Neural crest cell (in vitro differentiated cells): ENCODE measurements at regions not wholly inside any gene's neighbourhood (a gene's known extent, or its start where the extent isn't known, plus 50 kb on each side); places are given as distances from the start of the nearest gene placed in this dataset.

Source experiments
- DNase-seq: peaks from one replicate; pipeline ENCODE4 v3.0.0; 2021; ENCODE audit warnings: low read depth, mixed read lengths, low spot score
- H3K27ac Mint-ChIP-seq: one replicate; pipeline ENCODE4 v1.8.0; 2021; ENCODE audit warnings: mild to moderate bottlenecking, mixed read lengths; ENCODE audit not compliant: unreplicated experiment
- H3K27me3 Mint-ChIP-seq: 2 replicates; pipeline ENCODE4 v1.8.0; 2021; ENCODE audit warnings: low read depth, mild to moderate bottlenecking, mixed read lengths
- H3K36me3 Mint-ChIP-seq: 2 replicates; pipeline ENCODE4 v1.8.0; 2021; ENCODE audit warnings: low read depth, mild to moderate bottlenecking, mixed read lengths
- H3K4me1 Mint-ChIP-seq: 2 replicates; pipeline ENCODE4 v1.8.0; 2021; ENCODE audit warnings: mixed read lengths
- H3K4me3 Mint-ChIP-seq: one replicate; pipeline ENCODE4 v1.8.0; 2021; ENCODE audit warnings: mild to moderate bottlenecking, mixed read lengths
- H3K9me3 Mint-ChIP-seq: 2 replicates; pipeline ENCODE4 v1.8.0; 2021; ENCODE audit warnings: mixed read lengths
- CTCF ChIP-seq: fragments of 200-600 bp; sonication (generic); conservative IDR thresholded peaks from 2 replicates; pipeline ENCODE4 v1.5.0; 2021; ENCODE audit warnings: antibody characterized with exemption, mild to moderate bottlenecking

DNA sequence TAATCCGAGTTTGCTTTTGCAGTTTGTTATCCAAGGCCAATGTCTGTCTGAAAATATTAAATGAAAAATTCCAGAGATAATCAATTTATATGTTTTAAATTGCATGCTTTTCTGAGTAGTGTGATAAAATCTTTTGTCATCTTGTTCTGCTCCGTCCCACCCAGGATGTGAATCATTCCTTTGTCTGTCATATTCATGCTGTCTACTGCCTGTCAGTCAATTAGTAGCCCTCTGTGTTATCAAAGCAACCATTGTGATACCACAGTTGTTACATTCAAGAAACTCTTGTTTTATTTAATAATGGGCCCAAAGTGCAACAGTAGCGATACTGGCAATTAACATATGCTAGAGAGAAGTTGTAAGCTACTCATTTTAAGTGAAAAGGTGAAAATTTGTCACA lies 819.3 kb downstream of the BRINP3 start:
- H3K27ac Mint-ChIP-seq, result peak overlapping the region; percentile 87
- H3K27me3 Mint-ChIP-seq, result no peaks in the 10 kb centered on the region
- no peak overlapping the region for H3K4me3 Mint-ChIP-seq
- peaks cover 3% of the 10 kb centered on the region for H3K9me3 Mint-ChIP-seq
- TF ChIP-seq CTCF, result no peak
- H3K4me1 Mint-ChIP-seq, result peaks cover 40% of the 10 kb centered on the region
- no peaks in the 10 kb centered on the region for H3K36me3 Mint-ChIP-seq
- no peak for DNase-seq

DNA sequence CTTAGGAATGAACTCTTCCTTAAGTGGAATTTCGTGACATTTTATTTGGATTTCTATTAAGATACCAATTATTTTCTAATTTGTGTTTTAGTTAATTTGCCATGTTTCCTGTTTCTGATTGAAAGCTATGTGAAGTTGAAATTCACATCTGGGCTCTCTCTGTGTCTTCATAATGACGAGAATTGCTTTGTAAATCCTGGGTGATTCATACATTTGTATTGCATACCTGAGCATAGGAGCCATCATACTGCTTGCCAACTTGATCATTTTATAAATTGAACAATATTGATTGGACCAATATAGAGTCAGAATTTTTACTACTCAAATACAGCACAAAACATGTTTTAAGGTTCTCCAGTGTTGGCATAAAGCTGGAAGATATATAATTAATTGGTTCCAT lies 817.9 kb downstream of the BRINP3 start:
- H3K4me1 Mint-ChIP-seq, result peaks cover 40% of the 10 kb centered on the region
- no peak for TF ChIP-seq CTCF
- no peaks in the 10 kb centered on the region for H3K27me3 Mint-ChIP-seq
- no peak for DNase-seq
- no peak overlapping the region for H3K4me3 Mint-ChIP-seq
- H3K36me3 Mint-ChIP-seq, result no peaks in the 10 kb centered on the region
- no peak overlapping the region for H3K27ac Mint-ChIP-seq
- H3K9me3 Mint-ChIP-seq, result peaks cover 3% of the 10 kb centered on the region

DNA sequence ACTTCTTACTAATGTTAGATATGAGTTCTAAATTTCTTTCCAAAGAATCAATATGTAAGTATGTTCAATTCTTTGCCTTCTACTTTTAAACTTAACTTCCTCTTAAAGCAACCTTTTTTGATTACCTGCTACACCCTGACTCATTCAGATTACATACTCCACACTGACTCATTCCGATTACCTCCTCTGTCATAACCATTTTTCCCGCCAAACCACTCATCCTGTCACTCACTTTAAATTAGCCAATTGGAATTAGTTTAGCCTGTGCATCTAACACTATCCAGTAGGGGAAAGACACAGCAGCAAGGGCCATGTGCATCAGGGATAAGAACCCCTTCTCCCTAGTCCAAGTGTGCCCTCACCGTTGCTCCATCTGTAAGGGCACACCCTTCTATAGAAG lies 815.5 kb downstream of the BRINP3 start:
- Mint-ChIP-seq H3K36me3 (no peaks in the 10 kb centered on the region), H3K9me3 (peaks cover 3% of the 10 kb centered on the region), H3K4me1 (peaks cover 23% of the 10 kb centered on the region), H3K27ac (no peak overlapping the region), H3K4me3 (no peak overlapping the region), H3K27me3 (no peaks in the 10 kb centered on the region)
- no peak for DNase-seq
- no peak for TF ChIP-seq CTCF

DNA sequence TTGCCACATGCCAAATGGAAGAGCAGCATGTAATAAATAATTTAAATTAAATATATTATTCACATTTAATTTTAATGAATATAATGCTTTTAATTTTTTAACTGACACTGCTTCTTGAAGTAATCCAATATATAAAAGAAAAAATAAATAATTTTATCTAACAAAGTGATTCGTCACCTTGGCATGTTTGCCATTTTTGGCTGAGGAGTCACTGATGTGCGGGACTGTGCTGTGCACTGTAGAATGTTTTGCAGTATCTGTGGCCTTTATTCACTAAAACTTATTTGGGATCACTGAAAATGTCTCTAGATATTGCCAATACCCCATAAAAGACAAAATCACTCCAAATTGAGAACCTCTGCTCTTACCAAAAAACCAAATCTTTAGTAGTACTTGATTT lies 807.8 kb downstream of the BRINP3 start:
- H3K4me3 Mint-ChIP-seq, result no peak overlapping the region
- no peaks in the 10 kb centered on the region for H3K36me3 Mint-ChIP-seq
- TF ChIP-seq CTCF, result no peak
- DNase-seq, result no peak
- peaks cover 5% of the 10 kb centered on the region for H3K9me3 Mint-ChIP-seq
- no peaks in the 10 kb centered on the region for H3K27me3 Mint-ChIP-seq
- no peaks in the 10 kb centered on the region for H3K4me1 Mint-ChIP-seq
- H3K27ac Mint-ChIP-seq, result no peak overlapping the region

DNA sequence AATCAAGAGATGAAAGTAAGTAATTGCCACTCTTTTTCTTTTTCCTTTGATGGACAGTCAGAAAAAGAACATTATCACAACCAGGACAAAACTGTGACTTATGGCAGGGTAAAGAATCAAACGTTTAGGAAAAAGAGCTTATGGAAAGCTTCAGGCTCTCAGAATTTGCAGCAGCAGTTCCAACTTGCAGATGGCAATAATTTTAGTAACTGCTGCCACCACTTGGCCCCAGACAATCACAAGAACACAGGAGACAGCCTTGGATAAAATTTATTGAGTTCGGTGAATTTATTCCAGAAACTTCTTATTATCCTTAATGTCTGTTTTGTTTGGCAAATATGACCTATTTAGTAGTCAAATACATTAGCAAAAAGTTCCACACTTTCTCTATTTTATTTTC lies 804.4 kb downstream of the BRINP3 start:
- H3K27ac Mint-ChIP-seq, result no peak overlapping the region
- no peaks in the 10 kb centered on the region for H3K4me1 Mint-ChIP-seq
- H3K9me3 Mint-ChIP-seq, result peaks cover 5% of the 10 kb centered on the region
- no peak overlapping the region for H3K4me3 Mint-ChIP-seq
- TF ChIP-seq CTCF, result no peak
- DNase-seq, result no peak
- no peaks in the 10 kb centered on the region for H3K36me3 Mint-ChIP-seq
- no peaks in the 10 kb centered on the region for H3K27me3 Mint-ChIP-seq

DNA sequence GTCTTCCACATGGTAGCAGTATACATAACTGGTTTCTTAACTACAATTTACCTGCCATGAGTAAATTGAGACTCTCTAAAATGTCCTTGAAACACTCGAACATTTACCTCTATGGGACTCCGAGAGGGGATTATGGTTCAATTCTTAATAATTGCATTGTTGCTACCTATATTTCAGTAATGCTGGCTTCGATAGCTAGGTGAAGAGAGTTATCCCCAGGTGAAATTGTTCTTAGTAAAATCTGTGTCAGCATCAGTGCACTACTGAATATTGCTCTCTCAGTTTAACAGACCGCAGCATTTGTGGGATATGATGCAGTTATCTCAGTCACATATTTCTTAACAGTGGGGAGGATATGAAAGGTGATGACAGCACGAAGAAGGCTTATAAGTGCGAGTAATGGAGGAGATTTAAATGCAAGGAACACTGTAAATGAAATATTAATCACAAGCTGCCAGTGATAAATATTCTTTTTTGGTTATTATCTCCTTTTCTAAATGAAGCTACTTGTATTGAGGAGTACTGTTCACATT lies 801.9 kb downstream of the BRINP3 start:
- TF ChIP-seq CTCF, result no peak
- H3K36me3 Mint-ChIP-seq, result no peaks in the 10 kb centered on the region
- H3K27me3 Mint-ChIP-seq, result no peaks in the 10 kb centered on the region
- H3K4me1 Mint-ChIP-seq, result no peaks in the 10 kb centered on the region
- H3K27ac Mint-ChIP-seq, result no peak overlapping the region
- H3K9me3 Mint-ChIP-seq, result peaks cover 2% of the 10 kb centered on the region
- no peak for DNase-seq
- no peak overlapping the region for H3K4me3 Mint-ChIP-seq
